ENCODE measurements at regions not wholly inside any gene's neighbourhood (a gene's known extent, or its start where the extent isn't known, plus 50 kb on each side); places are given as distances from the start of the nearest gene placed in this dataset.

GRCh38 chr3:80733522-80734176 is 965.9 kb upstream of the ROBO1 start:
- no peak for TF ChIP-seq CTCF (IDR thresholded peaks at IDR 0.05)
- TF ChIP-seq POLR2A (IDR thresholded peaks at IDR 0.05): no peak

Measured in testis (tissue), 2 donors.